Left forelimb (tissue), 1 donor: ENCODE measurements at regions not wholly inside any gene's neighbourhood (a gene's known extent, or its start where the extent isn't known, plus 50 kb on each side); places are given as distances from the start of the nearest gene placed in this dataset.

Experiments used
- DNase-seq: peaks from one replicate; pipeline ENCODE4 v3.0.0-alpha.2; 2018; ENCODE audit warnings: low spot score

DNA sequence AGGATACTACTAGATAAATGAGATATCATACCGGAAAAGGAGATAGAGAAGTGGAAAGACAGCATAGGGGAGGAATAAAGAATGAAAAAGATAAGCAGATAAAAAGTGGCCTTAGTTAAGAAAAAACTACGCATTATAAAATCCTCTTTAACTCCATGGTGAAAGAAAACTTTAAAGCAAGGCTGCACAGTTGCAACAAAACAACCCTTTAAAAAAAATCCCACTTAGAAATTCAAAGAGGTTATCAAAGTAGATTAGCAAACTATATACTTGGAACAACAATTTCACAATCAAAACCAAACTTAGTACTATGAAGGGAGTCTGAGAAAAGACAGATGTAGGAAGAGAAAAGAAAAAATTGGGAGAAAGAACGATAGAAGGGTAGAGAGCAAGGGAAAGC, 133.4 kb upstream of the OSR1 start:
- no peak for DNase-seq

DNA sequence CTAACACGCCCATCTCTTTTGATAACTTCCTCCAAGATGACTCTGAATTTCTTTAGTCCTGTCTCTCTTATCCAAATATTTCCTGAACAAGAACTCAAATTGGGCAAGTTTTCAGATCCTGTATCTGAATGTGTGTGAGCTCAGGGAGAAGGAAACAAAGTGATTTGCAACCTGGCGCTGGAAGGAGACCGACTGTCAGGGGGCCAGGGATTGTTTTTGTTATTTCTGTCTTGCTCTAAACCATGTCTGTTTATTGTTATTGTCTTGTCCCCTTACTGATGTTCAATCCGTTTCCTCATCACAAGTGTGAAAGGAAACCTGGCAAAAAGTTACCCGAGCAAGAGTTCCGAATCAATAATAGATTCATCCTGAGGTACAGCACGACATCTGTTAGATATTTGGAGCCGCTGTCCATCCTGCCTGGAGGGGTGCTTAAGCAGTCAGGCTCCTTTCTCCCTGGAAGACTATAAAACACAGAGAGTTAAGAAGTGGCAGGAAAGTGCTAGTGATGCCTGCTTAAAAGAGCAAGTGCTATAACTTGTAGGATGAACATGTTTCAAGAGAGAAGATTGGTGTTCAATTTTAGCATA, 132.5 kb upstream of the OSR1 start:
- DNase-seq: no peak

DNA sequence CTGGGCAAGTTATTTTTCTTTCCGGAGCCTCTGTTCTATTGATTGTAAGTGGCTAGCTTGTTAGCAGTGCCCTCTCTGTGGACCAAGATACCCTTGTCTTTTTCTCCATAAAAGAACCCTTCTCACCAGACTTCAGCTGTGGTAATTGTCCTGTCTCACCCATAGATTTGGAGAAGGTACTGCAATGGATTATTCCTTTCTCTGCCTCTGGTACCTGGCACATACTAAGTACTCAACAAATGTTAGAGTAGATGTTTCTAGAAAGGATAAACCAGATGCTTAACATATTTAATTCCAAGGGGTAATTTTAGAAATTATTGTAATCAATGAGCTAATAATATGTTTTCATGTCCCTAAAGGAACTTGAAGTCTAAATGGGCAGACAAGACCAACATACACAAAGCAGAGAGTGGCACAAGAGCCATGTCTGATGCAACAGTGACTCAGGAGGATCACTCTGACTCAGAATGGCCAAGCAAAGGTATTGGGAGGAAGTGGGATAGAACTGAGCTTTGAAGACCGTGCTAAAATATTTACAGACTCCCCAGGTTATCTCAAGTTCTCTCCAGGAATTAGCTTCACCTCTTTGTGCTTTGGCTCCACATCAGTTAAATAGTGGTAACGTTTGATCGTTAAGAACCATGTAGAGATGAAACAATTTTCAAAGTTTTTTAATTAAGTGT, 129.7 kb upstream of the OSR1 start:
- no peak for DNase-seq

DNA sequence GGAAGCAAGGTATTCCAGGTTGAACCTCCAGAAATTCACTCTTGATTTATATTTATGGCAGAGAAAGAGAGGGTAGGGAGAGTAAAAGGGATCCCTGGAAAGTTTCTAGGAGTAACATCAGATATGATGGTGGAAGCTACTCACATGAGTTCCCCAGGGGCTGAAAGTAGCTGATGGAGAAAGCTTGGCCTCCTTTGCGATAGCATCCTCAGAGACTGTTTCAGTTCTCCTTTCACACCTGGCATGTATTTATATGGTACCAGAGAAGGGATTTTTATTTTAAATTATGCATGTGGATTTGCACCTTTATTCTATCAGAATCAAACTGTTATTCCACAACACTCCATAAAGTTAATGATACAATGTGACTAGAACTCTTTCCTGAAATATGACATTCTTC, 126.3 kb upstream of the OSR1 start:
- DNase-seq: no peak

DNA sequence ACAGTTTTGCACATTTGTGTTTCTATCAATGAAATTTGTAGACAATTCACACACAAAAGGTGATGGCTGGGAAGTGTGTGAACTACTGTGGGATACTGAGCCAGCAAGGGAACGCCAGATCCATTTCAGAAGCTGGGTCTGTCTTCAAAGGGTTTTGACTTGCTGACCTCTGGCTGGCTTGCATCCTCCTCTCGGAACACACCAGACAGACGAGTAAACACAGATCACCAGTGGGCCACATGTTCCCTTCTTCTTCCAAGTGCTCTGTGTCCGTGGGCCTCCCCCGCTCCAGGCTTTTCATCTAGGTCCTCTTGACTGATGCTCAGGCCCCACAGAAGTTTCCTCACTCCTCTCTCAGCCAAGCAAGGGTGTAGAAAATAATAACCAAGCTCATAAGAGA, 122.2 kb upstream of the OSR1 start:
- no peak for DNase-seq

DNA sequence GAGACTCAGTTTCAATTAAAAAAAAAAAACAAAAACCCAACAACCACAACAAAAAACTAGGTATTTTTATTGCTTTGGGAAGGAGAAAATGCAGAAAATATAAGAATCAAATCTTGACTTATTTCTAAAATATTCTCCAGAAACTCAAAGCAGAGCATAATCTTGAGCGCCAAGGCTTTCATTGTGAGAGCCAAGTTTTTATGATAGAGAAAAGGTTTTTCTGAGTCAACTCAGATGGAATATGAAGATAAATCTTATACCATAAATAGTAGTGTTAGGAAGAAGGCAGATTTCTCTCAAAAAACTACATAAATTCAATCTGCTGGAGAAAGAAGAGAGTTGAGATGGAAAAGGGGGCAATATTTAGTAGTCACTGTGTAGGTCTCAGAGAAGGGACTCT, 121.2 kb upstream of the OSR1 start:
- no peak for DNase-seq

DNA sequence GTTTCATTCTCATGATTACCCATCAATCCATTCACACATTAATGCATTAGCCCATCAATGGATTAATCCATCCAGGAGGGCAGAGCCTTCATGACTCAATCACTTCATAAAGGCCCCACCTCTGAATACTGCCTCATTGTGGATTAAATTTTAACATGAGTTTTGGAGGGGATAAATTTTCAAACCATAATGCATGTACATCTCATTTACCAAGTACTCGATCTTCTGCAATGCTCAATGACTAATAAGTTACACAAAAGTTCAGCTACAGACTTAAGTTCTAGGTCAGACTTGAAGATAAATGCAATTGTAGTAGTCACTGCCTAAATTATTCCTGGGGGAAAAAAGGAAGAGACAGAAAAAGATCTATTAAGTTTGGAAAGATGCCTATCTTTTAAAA, 120.0 kb upstream of the OSR1 start:
- no peak for DNase-seq

DNA sequence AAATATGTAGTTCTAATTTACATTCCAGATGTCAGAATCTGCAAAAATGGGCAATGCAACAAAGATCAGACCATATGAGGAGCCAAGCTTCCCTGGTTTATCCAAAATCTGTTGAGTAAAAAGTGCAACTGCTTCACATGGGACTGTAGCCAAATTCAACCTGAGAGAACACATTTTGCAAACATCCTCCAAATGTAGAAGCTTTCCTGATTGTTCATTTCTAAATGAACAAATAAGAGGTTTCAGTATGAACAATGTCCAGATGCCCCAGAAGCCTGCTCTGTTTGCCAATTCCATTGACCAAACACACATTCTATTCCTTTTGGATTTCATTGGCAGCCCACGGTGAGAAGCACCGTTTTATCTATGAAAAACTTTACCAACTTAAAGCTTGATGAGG, 117.9 kb upstream of the OSR1 start:
- DNase-seq: no peak

DNA sequence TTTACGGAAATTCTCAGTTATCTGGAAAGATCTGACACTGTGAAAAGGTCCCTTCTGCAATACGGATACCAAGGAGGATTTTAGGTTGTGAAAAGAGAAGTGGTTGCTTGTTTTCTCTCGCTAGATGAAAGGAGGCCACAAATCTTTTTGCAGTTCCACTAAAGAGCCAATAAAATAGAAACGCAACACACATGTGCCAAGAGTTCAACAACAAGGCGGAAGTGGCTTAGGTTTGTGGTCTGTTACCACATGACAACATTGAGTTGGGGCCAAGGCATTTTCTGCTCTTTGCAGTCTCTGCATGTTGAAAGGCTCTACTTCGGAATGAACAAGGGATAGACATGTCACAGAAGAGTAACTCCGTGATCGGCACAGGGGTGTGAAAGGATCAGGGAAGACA, 115.7 kb upstream of the OSR1 start:
- DNase-seq: no peak

DNA sequence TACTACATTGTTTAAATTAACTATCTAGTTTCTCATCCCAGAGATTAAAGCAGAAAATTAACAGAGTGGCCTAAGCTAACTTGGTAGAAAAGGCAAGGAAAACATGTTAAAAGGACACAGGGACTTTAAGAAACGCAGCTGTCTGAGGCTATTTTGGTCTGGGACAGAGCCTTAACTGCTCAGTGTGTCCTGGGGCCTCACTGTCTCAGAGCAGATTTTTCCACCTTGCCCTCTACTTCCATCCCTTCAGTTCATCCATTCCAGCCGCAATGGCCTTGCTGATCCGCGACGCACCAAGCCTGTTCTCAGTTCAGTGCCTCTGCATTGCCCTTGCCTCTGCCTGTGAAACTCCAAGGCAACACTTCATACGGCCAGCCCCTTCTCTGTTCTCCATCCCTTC, 114.9 kb upstream of the OSR1 start:
- DNase-seq: no peak

DNA sequence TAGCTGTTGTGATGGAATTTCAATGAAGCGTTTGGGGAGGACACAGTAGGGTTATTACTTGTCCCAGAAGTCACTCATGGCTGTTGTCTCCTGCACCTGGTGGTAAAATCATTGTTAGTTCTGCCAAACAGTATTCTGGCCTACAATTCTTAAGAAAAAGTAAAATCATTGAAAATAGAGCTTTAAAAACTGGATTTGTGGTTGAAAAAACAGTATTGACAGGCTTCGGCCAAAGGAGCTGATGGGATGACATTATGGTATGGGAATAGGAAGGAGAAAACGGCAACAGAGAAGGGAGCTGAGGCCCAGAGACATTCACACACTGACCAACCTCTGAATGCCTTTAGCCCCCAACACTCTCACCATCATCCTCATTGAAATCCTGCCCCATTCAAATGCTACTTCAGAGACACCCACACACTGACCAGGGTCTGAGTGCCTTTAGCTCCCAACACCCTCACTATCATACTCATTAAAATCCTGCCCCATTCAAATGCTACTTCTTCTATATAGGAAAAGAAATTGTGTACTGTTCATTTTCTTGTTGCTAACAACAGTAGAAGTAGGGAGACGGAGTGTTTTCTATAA, 114.1 kb upstream of the OSR1 start:
- no peak for DNase-seq

DNA sequence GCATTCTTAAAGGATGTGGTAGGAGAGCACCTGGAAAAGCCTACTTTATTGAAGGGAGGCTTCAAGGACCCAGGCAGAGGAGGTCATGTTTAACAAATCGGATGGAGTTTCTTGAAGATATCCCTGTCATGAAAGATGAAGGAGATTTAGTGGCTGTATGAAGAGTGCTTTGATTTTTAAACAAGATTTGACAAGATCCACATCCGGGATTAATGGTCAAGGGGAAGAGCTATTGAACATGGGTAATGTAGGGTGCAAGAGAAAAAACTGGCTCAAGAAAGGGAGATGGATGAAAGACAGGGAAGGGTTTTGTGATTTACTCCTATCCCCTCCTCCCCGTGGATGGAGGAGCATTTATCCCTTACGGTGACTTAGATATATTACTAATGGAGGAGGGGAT, 113.1 kb upstream of the OSR1 start:
- DNase-seq: no peak

DNA sequence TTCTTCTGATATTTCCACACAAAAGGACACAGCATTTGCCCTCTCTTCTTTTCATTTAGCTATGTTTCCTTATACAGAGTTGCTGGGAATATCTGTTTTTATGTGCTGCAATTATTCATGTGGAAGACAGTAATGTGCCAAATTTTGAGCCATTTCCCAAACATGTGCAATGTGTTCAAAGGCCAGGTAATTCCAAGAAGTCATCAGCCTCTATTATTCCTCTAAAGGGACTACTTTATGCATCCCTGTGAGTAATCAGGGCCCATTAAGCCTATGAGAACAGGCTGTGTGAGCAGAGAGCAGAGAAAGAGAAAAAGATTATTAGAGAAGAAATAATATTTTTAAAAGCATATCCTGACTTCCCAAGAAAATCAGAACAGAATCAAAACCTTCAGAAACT, 107.6 kb upstream of the OSR1 start:
- DNase-seq: no peak

DNA sequence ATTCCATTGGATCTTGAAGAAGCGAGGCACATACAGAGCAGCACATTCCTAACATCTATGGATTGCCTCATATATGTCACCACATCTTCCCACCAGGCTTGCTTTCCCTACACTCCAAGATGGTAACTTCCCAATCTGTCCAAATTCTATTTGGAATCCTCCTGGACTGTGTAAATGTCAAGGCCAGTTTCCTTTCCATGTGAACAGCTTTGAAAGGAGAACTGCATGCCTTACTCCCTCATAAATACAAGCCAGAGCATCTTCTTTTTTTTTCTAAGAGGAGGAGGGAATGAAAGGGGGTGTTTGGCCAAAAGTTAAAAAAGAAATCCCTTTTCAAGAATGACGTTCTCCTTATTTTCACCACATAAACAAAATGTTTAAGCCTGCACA, 103.8 kb upstream of the OSR1 start:
- DNase-seq: no peak

DNA sequence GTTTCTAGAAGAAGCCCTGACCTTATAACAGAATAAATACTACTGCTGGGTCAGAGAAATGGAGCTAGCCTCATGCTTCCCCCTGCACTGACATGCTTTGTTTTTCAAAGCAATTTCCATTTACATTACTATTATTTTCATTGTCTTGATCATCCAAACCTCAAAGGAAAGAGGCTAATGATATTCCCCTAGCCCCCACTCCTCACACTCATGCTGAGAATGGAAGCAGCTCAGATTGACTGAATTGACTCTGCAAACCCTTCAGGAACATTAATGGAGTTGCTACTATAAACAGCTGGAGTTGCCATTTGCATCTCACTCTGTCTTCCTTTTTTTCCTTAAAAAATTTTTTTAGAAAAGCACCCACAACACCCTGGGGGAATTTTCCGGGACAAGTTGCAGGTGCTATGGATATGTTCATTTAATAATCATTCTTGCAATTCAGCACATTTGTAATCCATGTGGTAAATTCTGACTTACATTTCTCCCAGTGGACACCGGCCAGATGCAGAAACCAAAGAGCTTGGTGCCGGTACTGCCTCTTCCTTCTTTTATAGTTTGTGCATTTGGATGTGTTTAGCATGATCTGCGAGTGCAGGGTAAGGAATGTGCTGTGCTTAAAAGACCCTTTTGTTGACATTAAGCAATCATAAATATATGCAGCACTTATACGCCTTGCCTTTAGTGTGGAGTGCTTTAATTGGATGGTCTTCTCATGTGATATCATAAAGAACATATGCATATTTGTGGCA, 103.3 kb upstream of the OSR1 start:
- DNase-seq: no peak

DNA sequence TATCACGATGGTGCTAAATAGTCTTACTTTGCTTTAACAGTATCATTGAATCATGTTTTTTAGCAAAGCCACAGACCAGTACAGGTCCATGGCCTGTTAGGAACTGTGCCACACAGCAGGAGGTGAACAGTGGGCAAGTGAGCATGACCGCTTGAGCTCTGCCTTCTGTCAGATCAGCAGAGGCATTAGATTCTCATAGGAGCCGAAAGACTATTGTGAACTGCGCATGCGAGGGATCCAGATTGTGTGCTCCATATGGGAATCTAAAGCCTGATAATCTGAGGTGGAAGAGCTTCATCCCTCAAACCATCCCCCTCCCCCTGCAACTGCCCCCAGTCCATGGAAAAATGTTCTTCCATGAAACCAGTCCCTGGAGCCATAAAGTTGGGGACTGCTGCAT, 102.3 kb upstream of the OSR1 start:
- DNase-seq: no peak

DNA sequence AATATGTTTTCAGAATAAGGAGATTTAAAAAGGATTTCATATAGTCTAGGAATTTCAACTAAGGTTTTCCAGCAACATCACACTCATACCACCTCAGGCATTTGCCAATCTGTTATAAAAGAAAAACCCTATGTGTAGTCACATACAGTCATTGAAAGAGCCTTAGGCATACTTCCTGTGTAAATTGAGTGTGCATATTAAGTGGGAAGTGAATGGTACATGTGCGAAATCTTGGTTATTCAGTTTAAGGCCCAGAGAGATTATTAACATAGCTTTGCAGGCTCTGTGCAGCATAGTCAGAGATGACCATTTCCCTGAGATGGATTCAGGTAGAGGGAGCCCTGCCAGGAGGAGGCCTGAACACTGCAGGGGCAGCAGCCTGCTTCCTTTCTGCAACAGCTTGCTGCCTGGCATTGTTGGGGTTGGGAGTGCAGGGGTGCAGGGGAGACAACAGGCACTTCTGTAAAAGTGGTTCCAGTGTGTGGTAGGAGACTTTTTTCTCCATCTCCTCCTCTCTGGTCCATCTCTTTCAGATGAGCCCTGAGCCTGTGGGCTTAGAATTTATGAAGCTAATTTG, 100.1 kb upstream of the OSR1 start:
- DNase-seq: no peak

DNA sequence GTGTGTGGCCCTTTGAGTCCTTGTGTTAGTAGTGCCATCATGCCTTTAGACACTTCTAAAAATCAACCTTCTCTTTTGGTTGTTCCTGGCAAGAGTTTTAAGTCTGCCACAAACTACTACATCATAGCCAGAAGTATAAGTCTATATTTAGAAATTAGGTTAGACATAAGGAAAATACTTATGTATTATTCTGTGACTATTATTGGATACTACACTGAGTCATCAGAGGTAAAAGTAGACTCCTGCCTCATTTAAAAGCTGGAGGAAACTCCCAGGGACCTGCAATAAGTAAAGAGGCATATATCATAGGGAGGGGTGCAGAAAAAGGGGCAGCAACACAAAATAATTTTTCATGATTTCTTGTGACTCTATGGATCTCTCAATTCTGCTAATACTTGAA, 99.4 kb upstream of the OSR1 start:
- DNase-seq: no peak

DNA sequence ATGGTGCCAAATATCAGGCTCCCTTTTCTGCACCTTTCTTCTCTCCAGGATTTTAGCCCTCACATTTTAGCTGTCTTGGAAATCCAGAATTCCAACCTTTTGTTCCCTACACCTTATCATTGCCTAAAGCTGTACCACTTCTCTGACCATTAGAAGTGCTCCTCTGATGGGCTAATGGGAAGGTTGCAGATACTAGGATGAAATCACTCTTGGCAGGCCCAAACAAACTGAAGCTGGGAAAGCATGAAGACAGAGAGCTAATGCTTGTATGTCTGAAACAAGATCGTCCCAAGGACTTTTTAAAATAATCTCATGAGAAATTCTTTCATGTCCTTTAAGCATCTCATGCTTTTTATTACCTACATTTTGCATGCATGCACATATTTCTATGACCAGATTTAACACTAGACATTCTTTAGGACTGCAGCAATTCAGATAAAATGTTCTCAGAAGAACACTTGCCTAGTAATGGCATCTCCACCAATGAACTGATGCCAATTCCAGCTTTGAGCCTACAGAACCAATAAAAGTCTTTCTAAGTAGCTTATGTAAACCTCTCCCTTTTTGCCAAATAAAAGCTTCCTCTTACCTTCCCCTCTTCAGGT, 98.4 kb upstream of the OSR1 start:
- no peak for DNase-seq

DNA sequence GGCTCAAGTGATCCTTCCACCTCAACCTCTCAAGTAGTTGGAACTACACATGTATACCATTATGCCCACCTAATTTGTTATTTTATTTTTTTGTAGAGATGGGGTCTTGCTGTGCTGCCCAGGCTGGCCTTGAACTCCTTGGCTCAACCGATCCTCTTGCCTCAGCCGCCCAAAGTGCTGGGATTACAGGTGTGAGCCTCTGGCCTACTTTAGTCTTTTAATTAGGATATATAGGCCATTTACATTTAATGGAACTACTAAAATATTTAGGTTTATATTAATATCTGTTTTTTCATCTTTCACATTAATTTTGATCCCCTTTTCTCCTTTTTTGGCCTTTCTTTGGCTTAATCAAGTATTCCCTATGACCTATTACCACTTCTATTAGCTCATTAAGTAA, 95.7 kb upstream of the OSR1 start:
- no peak for DNase-seq

DNA sequence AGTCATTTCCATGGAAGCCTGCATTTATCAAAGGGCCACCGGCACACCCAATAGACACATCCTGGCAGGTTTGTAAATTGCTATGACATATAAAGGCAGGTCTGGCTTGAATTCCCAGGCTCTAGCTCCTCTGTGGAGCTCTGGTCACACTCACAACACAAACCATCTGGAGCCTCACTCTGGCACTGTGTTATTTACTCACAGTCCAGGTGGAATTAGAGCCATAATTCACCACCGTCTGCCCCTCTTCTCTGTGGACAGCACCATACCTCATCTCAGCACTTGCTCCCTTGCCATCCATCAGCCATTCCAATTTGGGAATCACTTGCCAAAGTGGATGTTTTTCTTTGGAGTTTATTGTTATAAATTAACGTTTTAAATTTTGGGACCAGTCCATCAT, 84.3 kb upstream of the OSR1 start:
- no peak for DNase-seq

DNA sequence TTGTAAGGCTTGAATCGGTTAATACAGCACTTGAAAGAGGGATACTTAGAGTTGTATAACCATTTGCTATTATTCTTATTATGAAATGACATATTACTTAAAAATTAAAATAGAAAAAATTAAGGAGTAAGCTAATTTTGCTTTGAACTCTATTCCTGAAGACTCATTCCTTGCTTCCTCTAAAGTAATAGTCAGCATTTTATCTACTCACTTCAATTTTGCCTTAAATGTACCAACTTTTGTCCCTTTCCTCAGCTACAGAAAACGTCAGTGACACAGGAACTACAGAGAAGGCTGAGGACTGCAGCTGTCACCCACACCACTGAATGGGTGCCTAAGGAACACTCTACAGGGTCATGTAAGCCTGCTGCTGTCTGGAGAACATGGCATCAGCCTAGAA, 80.7 kb upstream of the OSR1 start:
- DNase-seq: no peak

DNA sequence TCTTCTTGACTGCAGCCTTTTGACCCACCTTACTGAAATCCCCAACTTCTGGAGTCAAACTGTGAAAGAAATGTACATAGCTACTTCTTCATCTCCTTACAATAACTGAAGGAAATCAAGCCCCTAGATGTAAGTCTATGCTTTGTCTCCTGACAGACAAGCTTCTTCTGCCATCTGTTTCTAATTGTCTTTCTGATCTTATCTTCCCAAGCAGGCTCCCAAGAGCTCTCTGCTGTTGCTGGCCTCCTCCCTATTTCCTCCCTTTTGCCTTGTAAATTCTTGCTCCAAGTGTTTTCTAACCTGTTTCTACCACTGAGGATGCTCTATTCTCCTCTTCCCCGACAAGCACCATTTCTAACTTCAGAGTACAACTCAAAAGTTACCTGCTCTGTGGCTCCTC, 77.4 kb upstream of the OSR1 start:
- DNase-seq: no peak
